GM23338 (cell line): ENCODE measurements at regions not wholly inside any gene's neighbourhood (a gene's known extent, or its start where the extent isn't known, plus 50 kb on each side); places are given as distances from the start of the nearest gene placed in this dataset.

Experiments used
- CREB1 ChIP-seq: fragments of 250-450 bp; sonication (Bioruptor Pico); IDR thresholded peaks from 2 replicates; pipeline ENCODE4 v1.5.0; 2020; ENCODE audit warnings: low read depth, mild to moderate bottlenecking, moderate library complexity
- CTCF ChIP-seq, 2 experiments: fragments of 200-600 bp in 1 of 2; sonication (generic) in 1 of 2; conservative IDR thresholded peaks; 2 replicates each; pipeline versions ENCODE4 v1.5.1 to v1.6.1; 2016 to 2017; ENCODE audit warnings: antibody characterized with exemption in 2 of 2, low read depth in 2 of 2, mild to moderate bottlenecking in 2 of 2, moderate library complexity in 1 of 2
- EZH2 ChIP-seq: fragments of 200-600 bp; sonication (generic); IDR thresholded peaks from one replicate; pipeline ENCODE4 v1.8.0; 2017; ENCODE audit warnings: antibody characterized with exemption, mild to moderate bottlenecking, low read depth; ENCODE audit not compliant: unreplicated experiment
- EZH2phosphoT487 ChIP-seq: fragments of 200-600 bp; sonication (generic); IDR thresholded peaks from one replicate; pipeline ENCODE4 v1.8.1; 2018; ENCODE audit warnings: antibody characterized with exemption; ENCODE audit not compliant: unreplicated experiment
- POLR2AphosphoS5 ChIP-seq: IDR thresholded peaks from 2 replicates; pipeline ENCODE4 v1.6.1; 2016; ENCODE audit warnings: antibody characterized with exemption, low read depth
- TF ChIP-seq, protein P1 (sequence below): IDR thresholded peaks from one replicate; pipeline ENCODE4 v1.6.1; 2018; ENCODE audit warnings: antibody characterized with exemption; ENCODE audit not compliant: unreplicated experiment

DNA sequence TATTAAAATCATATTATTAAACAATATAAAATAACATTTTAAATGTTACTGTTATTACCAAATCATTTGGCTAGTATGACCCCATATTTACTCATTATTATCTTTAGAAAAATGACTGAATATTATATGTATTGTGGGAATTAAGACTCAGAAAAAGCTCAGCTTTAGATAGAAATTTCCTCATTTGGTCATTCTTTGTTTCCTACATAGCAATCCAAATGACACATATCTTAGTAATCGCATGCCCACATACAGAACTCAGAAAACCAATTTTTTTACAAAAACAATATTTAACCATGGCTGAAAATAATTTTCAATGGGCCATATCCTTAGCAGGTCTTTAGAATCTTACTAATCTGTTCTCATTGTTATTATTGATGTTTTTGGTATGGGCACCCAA is 53.8 kb upstream of the TSLP start:
- TF ChIP-seq CTCF (conservative IDR thresholded peaks at IDR 0.05; ENCODE audit: low read depth in 2 of 2) (no peak), EZH2 (no peak), EZH2phosphoT487 (no peak), POLR2AphosphoS5 (no peak), CREB1 (CRISPR knock-in tag) (no peak)
- TF ChIP-seq, protein P1, sequence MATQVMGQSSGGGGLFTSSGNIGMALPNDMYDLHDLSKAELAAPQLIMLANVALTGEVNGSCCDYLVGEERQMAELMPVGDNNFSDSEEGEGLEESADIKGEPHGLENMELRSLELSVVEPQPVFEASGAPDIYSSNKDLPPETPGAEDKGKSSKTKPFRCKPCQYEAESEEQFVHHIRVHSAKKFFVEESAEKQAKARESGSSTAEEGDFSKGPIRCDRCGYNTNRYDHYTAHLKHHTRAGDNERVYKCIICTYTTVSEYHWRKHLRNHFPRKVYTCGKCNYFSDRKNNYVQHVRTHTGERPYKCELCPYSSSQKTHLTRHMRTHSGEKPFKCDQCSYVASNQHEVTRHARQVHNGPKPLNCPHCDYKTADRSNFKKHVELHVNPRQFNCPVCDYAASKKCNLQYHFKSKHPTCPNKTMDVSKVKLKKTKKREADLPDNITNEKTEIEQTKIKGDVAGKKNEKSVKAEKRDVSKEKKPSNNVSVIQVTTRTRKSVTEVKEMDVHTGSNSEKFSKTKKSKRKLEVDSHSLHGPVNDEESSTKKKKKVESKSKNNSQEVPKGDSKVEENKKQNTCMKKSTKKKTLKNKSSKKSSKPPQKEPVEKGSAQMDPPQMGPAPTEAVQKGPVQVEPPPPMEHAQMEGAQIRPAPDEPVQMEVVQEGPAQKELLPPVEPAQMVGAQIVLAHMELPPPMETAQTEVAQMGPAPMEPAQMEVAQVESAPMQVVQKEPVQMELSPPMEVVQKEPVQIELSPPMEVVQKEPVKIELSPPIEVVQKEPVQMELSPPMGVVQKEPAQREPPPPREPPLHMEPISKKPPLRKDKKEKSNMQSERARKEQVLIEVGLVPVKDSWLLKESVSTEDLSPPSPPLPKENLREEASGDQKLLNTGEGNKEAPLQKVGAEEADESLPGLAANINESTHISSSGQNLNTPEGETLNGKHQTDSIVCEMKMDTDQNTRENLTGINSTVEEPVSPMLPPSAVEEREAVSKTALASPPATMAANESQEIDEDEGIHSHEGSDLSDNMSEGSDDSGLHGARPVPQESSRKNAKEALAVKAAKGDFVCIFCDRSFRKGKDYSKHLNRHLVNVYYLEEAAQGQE = no peak
